HepG2 (cell line): ENCODE measurements at regions not wholly inside any gene's neighbourhood (a gene's known extent, or its start where the extent isn't known, plus 50 kb on each side); places are given as distances from the start of the nearest gene placed in this dataset.

Experiments used
- ATAC-seq: fragments of 200-7000 bp; cut with Tn5 transposase; 3 replicates; pipeline ENCODE4 v1.9.1; 2020; ENCODE audit warnings: mild to moderate bottlenecking, moderate library complexity
- BruUV-seq: library from RNA; stranded (reverse); fragments of 400-500 nt; replicated peaks from 2 replicates; lab custom pipeline; 2021; lab: Mats Ljungman, UMichigan
- CTCF ChIA-PET: fragments of 300-600 bp; formaldehyde crosslinking; extraction: SDS; loops from one replicate; lab custom pipeline; 2021; ENCODE audit warnings: low total read pairs, inconsistent platforms, low intra/inter-chr PET ratio; lab: Yijun Ruan, JAX
- POLR2A ChIA-PET: fragments of 350-600 bp; sonication (Branson Sonifier 250); formaldehyde crosslinking; loops from one replicate; lab custom pipeline; 2020; ENCODE audit warnings: antibody characterized with exemption, inconsistent platforms; lab: Yijun Ruan, JAX
- DNase-seq: peaks from one replicate; pipeline ENCODE4 v3.0.0-alpha.2; 2015; ENCODE audit warnings: low spot score
- FAIRE-seq: peaks from 3 replicates; lab custom pipeline; 2011; peaks lifted over from hg19 to GRCh38; lab: Jason Lieb, UNC
- H2AFZ ChIP-seq: one replicate; pipeline ENCODE4 v1.6.1; 2011; ENCODE audit warnings: low read length, inconsistent platforms
- H3K27ac ChIP-seq: fragments of 300-600 bp; 3 replicates; pipeline ENCODE4 v1.8.0; 2011; ENCODE audit warnings: mixed run types, mild to moderate bottlenecking, mixed read lengths, low read length, inconsistent platforms; ENCODE audit not compliant: insufficient read depth; ENCODE audit errors: extremely low read length
- H3K27me3 ChIP-seq, 2 experiments: fragments of 200-600 bp in 1 of 2; 2 replicates in 1 of 2; 3 replicates in 1 of 2; pipeline versions ENCODE4 v1.6.0 to v1.8.0; 2011; ENCODE audit warnings: low read length in 2 of 2, mild to moderate bottlenecking in 2 of 2, moderate library complexity in 2 of 2, inconsistent platforms in 1 of 2; ENCODE audit not compliant: insufficient read depth in 2 of 2, control insufficient read depth in 1 of 2
- H3K36me3 ChIP-seq, 2 experiments: fragments of 200-600 bp in 1 of 2; replicated peaks in 1 of 2; 2 replicates in 1 of 2; 3 replicates in 1 of 2; pipeline versions ENCODE4 v1.5.1 to v1.8.0; 2011; ENCODE audit warnings: low read length in 2 of 2, inconsistent platforms in 1 of 2; ENCODE audit not compliant: insufficient read depth in 2 of 2, control insufficient read depth in 1 of 2
- H3K4me1 ChIP-seq: 2 replicates; pipeline ENCODE4 v1.5.1; 2012; ENCODE audit warnings: low read length, inconsistent platforms; ENCODE audit not compliant: insufficient read depth
- H3K4me2 ChIP-seq: 2 replicates; pipeline ENCODE4 v1.6.0; 2011; ENCODE audit warnings: low read depth, low read length, inconsistent platforms
- H3K4me3 ChIP-seq, 3 experiments: fragments of 200-600 bp in 1 of 3; sonication (generic), shearing (Covaris generic) in 1 of 3; replicated peaks in 1 of 3; 2 replicates each; pipeline ENCODE4 v1.5.1; 2011 to 2016; ENCODE audit warnings: low read length in 3 of 3, inconsistent platforms in 2 of 3, low read depth in 2 of 3, mild to moderate bottlenecking in 2 of 3, control low read depth in 1 of 3, mixed read lengths in 1 of 3; ENCODE audit not compliant: insufficient read depth in 1 of 3
- H3K79me2 ChIP-seq: one replicate; pipeline ENCODE4 v1.6.1; 2011; ENCODE audit warnings: low read length, inconsistent platforms; ENCODE audit not compliant: insufficient read depth
- H3K9ac ChIP-seq: 2 replicates; pipeline ENCODE4 v1.6.0; 2011; ENCODE audit warnings: mild to moderate bottlenecking, low read depth, low read length, inconsistent platforms; ENCODE audit not compliant: insufficient read depth
- H3K9me3 ChIP-seq: 2 replicates; pipeline ENCODE4 v1.5.1; 2012; ENCODE audit warnings: mild to moderate bottlenecking, low read length
- H4K20me1 ChIP-seq: 2 replicates; pipeline ENCODE4 v1.6.0; 2011; ENCODE audit warnings: inconsistent platforms, mild to moderate bottlenecking, low read length, moderate library complexity; ENCODE audit not compliant: insufficient read depth
- ARNTL ChIP-seq: sonication (generic); formaldehyde crosslinking; IDR thresholded peaks from 2 replicates; pipeline ENCODE4 v1.4.0; 2020; ENCODE audit warnings: mild to moderate bottlenecking, missing genetic modification reagents
- CHD2 ChIP-seq: IDR thresholded peaks from 2 replicates; pipeline ENCODE4 v1.6.1; 2011; ENCODE audit warnings: low read depth, low read length, improper control_type of control experiment
- CREBL2 ChIP-seq: sonication (generic); formaldehyde crosslinking; IDR thresholded peaks from 2 replicates; pipeline ENCODE4 v1.8.1; 2023; ENCODE audit warnings: missing genetic modification reagents, mild to moderate bottlenecking, borderline replicate concordance
- GFI1 ChIP-seq: sonication (generic); formaldehyde crosslinking; IDR thresholded peaks from 2 replicates; pipeline ENCODE4 v1.5.0; 2020; ENCODE audit warnings: missing genetic modification reagents, mild to moderate bottlenecking, borderline replicate concordance
- HMG20B ChIP-seq: conservative IDR thresholded peaks from 2 replicates; pipeline ENCODE4 v1.6.1; 2016; ENCODE audit warnings: missing genetic modification reagents, missing compliant biosample characterization
- KAT7 ChIP-seq: IDR thresholded peaks from 2 replicates; pipeline ENCODE4 v1.6.1; 2018; ENCODE audit warnings: borderline replicate concordance, missing compliant biosample characterization
- TOPORS ChIP-seq: sonication (generic); formaldehyde crosslinking; IDR thresholded peaks from 2 replicates; pipeline ENCODE4 v1.8.0; 2023; ENCODE audit warnings: mild to moderate bottlenecking, missing genetic modification reagents
- ZFP36 ChIP-seq: fragments of 150-350 bp; IDR thresholded peaks from 2 replicates; pipeline ENCODE4 v1.6.1; 2018; ENCODE audit warnings: borderline replicate concordance, low read length, low read depth; ENCODE audit not compliant: partially characterized antibody
- ZNF333 ChIP-seq: sonication (generic); formaldehyde crosslinking; IDR thresholded peaks from 2 replicates; pipeline ENCODE4 v1.4.0; 2020; ENCODE audit warnings: mild to moderate bottlenecking, missing genetic modification reagents, borderline replicate concordance
- ZNF33B ChIP-seq: sonication (generic); formaldehyde crosslinking; IDR thresholded peaks from 2 replicates; pipeline ENCODE4 v1.5.1; 2020; ENCODE audit warnings: mild to moderate bottlenecking, missing genetic modification reagents
- ZNF343 ChIP-seq: sonication (generic); formaldehyde crosslinking; IDR thresholded peaks from 2 replicates; pipeline ENCODE4 v1.4.0; 2020; ENCODE audit warnings: mild to moderate bottlenecking, missing genetic modification reagents
- ZNF746 ChIP-seq: sonication (generic); formaldehyde crosslinking; IDR thresholded peaks from 2 replicates; pipeline ENCODE4 v1.8.0; 2022; ENCODE audit warnings: mild to moderate bottlenecking, missing genetic modification reagents
- ZNF749 ChIP-seq: sonication (generic); formaldehyde crosslinking; IDR thresholded peaks from 2 replicates; pipeline ENCODE4 v1.8.0; 2022; ENCODE audit warnings: mild to moderate bottlenecking, missing genetic modification reagents, moderate library complexity, borderline replicate concordance
- ZNF780A ChIP-seq: sonication (generic); formaldehyde crosslinking; IDR thresholded peaks from 2 replicates; pipeline ENCODE4 v1.8.0; 2022; ENCODE audit warnings: mild to moderate bottlenecking, missing genetic modification reagents, moderate library complexity
- ZNF891 ChIP-seq: sonication (generic); formaldehyde crosslinking; IDR thresholded peaks from 2 replicates; pipeline ENCODE4 v1.5.0; 2020; ENCODE audit warnings: mild to moderate bottlenecking, missing genetic modification reagents
- WGBS: methylation state at CpG from one replicate; pipeline ENCODE4 v1.1.6; 2017; ENCODE audit warnings: low lambda C conversion rate; 5-methylcytosine and 5-hydroxymethylcytosine counted together
- in situ Hi-C: cut with HindIII; loops from 2 replicates; pipeline ENCODE4 v1.10.0; 2017; ENCODE audit warnings: low pct_unique_long_range_greater_than_20kb; ENCODE audit not compliant: extremely low pct_ligation_motif_present
- intact Hi-C: fragments of 100-400 bp; cut with micrococcal nuclease; formaldehyde crosslinking; loops from one replicate; pipeline ENCODE4 v1.10.0; 2022; ENCODE audit not compliant: unreplicated experiment

GRCh38 chr10:124162774-124163354 is 69.5 kb upstream of the CHST15 start:
- H3K4me3 ChIP-seq: no peak overlapping the region
- FAIRE-seq (no peak), DNase-seq (no peak), ATAC-seq (peak; percentile 63)
- peaks cover 5% of the 10 kb centered on the region; the same call in 1 of the 2 replicates for H3K4me1 ChIP-seq
- intact Hi-C loops (no loop called here), in situ Hi-C loops (no loop called here)
- H3K9me3 ChIP-seq: no peaks in the 10 kb centered on the region
- H3K4me2 ChIP-seq: no peak overlapping the region
- no peaks in the 10 kb centered on the region for H3K36me3 ChIP-seq
- no peak overlapping the region for H3K9ac ChIP-seq
- POLR2A ChIA-PET: no interaction called here
- no peaks in the 10 kb centered on the region for H3K79me2 ChIP-seq
- no peak overlapping the region for H3K27ac ChIP-seq
- WGBS: 0% methylated on average over 6 of the region's 6 CpGs
- CTCF ChIA-PET: no interaction called here
- no peak overlapping the region for H2AFZ ChIP-seq
- BruUV-seq: no TSS peak
- H4K20me1 ChIP-seq: no peaks in the 10 kb centered on the region
- TF ChIP-seq ZNF746 (CRISPR knock-in tag) (peak; percentile 33; the same call in 1 of the 2 replicates), HMG20B (CRISPR knock-in tag) (no peak), KAT7 (CRISPR knock-in tag) (no peak), CHD2 (no peak), TOPORS (no peak), ARNTL (CRISPR knock-in tag) (no peak), ZNF749 (CRISPR knock-in tag) (no peak), CREBL2 (CRISPR knock-in tag) (no peak), ZNF343 (no peak), GFI1 (no peak), ZNF33B (CRISPR knock-in tag) (no peak), ZFP36 (peak; percentile 41), ZNF780A (CRISPR knock-in tag) (peak; percentile 98), ZNF333 (CRISPR knock-in tag) (no peak), ZNF891 (no peak)
- TF ChIP-seq, all 625 proteins: peak for 3
- H3K27me3 ChIP-seq: peaks cover 7 to 38% of the 10 kb centered on the region in 2 experiments; a peak in 4 of 5 replicates
